Astrocyte (in vitro differentiated cells and primary cell): ENCODE measurements at regions not wholly inside any gene's neighbourhood (a gene's known extent, or its start where the extent isn't known, plus 50 kb on each side); places are given as distances from the start of the nearest gene placed in this dataset.
"Not testable (repeated sequence)": the region's sequence is repeated elsewhere in the genome, so short reads cannot be mapped to it uniquely, and the experiment has no call there.

Source experiments
- EZH2 ChIP-seq: IDR thresholded peaks from 2 replicates; pipeline ENCODE4 v1.6.1; 2012; ENCODE audit warnings: mild to moderate bottlenecking, low read length, inconsistent platforms; ENCODE audit not compliant: insufficient read depth
- TF ChIP-seq, protein P1 (sequence below): IDR thresholded peaks from 2 replicates; pipeline ENCODE4 v1.5.1; 2011; ENCODE audit warnings: low read depth, mild to moderate bottlenecking, inconsistent platforms, low read length, moderate library complexity; ENCODE audit not compliant: insufficient read depth

DNA sequence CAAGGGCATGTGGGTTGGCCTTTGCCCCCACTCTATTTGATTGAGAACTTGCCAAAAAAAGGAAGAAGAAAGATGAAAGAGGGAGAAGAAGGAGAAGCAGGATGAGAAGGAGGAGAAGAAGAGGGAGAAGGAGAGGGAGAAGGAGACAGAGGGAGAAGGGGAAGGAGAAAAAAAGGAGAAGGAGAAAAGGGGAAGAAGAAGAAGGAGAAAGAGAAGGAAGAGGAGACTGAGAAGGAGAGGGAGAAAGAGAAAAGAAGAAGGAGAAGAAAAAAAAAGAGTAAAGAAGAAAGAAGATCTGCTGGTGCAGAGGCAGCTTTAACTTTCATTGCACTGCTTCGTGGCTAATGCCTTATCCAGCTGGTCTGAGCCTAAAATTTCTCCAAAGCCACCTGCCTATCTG is 144.4 kb downstream of the ZNF22 start:
- TF ChIP-seq, protein P1, sequence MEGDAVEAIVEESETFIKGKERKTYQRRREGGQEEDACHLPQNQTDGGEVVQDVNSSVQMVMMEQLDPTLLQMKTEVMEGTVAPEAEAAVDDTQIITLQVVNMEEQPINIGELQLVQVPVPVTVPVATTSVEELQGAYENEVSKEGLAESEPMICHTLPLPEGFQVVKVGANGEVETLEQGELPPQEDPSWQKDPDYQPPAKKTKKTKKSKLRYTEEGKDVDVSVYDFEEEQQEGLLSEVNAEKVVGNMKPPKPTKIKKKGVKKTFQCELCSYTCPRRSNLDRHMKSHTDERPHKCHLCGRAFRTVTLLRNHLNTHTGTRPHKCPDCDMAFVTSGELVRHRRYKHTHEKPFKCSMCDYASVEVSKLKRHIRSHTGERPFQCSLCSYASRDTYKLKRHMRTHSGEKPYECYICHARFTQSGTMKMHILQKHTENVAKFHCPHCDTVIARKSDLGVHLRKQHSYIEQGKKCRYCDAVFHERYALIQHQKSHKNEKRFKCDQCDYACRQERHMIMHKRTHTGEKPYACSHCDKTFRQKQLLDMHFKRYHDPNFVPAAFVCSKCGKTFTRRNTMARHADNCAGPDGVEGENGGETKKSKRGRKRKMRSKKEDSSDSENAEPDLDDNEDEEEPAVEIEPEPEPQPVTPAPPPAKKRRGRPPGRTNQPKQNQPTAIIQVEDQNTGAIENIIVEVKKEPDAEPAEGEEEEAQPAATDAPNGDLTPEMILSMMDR = not testable (repeated sequence)
- TF ChIP-seq EZH2 = not testable (repeated sequence)
